HTR-8/SVneo (cell line): ENCODE measurements at regions not wholly inside any gene's neighbourhood (a gene's known extent, or its start where the extent isn't known, plus 50 kb on each side); places are given as distances from the start of the nearest gene placed in this dataset.

ENCODE experiments used
- DNase-seq: peaks from one replicate; pipeline ENCODE4 v3.0.0; 2011; ENCODE audit warnings: low spot score, mixed read lengths; ENCODE audit not compliant: insufficient read length
- FAIRE-seq: peaks from 2 replicates; lab custom pipeline; 2011; peaks lifted over from hg19 to GRCh38; lab: Jason Lieb, UNC

GRCh38 chr20:62527781-62528180 is 52.0 kb upstream of the GATA5 start:
- DNase-seq, result no peak
- no peak for FAIRE-seq

GRCh38 chr20:62528983-62529891 is 53.4 kb upstream of the GATA5 start:
- no peak for DNase-seq
- no peak for FAIRE-seq

GRCh38 chr20:62529896-62530642 is 54.3 kb upstream of the GATA5 start:
- DNase-seq (no peak), FAIRE-seq (no peak)

GRCh38 chr20:62530643-62531032 is 54.8 kb upstream of the GATA5 start:
- DNase-seq (no peak), FAIRE-seq (no peak)

GRCh38 chr20:62531046-62531838 is 55.4 kb upstream of the GATA5 start:
- FAIRE-seq, result no peak
- DNase-seq, result no peak

GRCh38 chr20:62532921-62533320 is 57.1 kb upstream of the GATA5 start:
- no peak for FAIRE-seq
- no peak for DNase-seq

- no peak for FAIRE-seq
Observed at GRCh38 chr20:62533591-62534495, 58.0 kb upstream of the GATA5 start.

GRCh38 chr20:62534526-62535221 is 58.9 kb upstream of the GATA5 start:
- FAIRE-seq (no peak), DNase-seq (no peak)

More at GRCh38 chr20:62533591-62534495, 58.0 kb upstream of the GATA5 start:
- DNase-seq, result no peak

GRCh38 chr20:62535282-62535811 is 59.6 kb upstream of the GATA5 start:
- FAIRE-seq, result no peak
- no peak for DNase-seq

- no peak for FAIRE-seq
- DNase-seq, result no peak
Observed at GRCh38 chr20:62535964-62536363, 60.2 kb upstream of the GATA5 start.

GRCh38 chr20:62536871-62537401 is 61.1 kb upstream of the GATA5 start:
- no peak for DNase-seq
- no peak for FAIRE-seq

GRCh38 chr20:62537649-62538292 is 62.0 kb upstream of the GATA5 start:
- no peak for DNase-seq
- no peak for FAIRE-seq

GRCh38 chr20:62539198-62540045 is 63.6 kb upstream of the GATA5 start:
- DNase-seq, result no peak

GRCh38 chr20:62540504-62540903 is 64.7 kb upstream of the GATA5 start:
- DNase-seq (no peak), FAIRE-seq (no peak)

More at GRCh38 chr20:62539198-62540045, 63.6 kb upstream of the GATA5 start:
- FAIRE-seq, result no peak

- FAIRE-seq (no peak), DNase-seq (no peak)
Observed at GRCh38 chr20:62542862-62543261, 67.1 kb upstream of the GATA5 start.

GRCh38 chr20:62543470-62544302 is 67.9 kb upstream of the GATA5 start:
- DNase-seq (no peak), FAIRE-seq (no peak)
